Neural cell (in vitro differentiated cells): ENCODE measurements at regions not wholly inside any gene's neighbourhood (a gene's known extent, or its start where the extent isn't known, plus 50 kb on each side); places are given as distances from the start of the nearest gene placed in this dataset.

ENCODE experiments used
- H2AFZ ChIP-seq: fragments of 200-600, 300-800 bp; sonication (generic), shearing (Covaris generic); 2 replicates; pipeline ENCODE4 v1.6.0; 2014; ENCODE audit warnings: low read depth, mild to moderate bottlenecking, antibody characterized with exemption, low read length, moderate library complexity
- H3F3A ChIP-seq: fragments of 200-600 bp; shearing (Covaris generic); 2 replicates; pipeline ENCODE4 v1.6.1; 2016; ENCODE audit warnings: mild to moderate bottlenecking, moderate library complexity, mixed read lengths, antibody characterized with exemption, low read length; ENCODE audit not compliant: insufficient read depth, poor library complexity, severe bottlenecking
- H3K27ac ChIP-seq: fragments of 200-600, 300-800 bp; sonication (generic), shearing (Covaris generic); 2 replicates; pipeline ENCODE4 v1.5.1; 2014; ENCODE audit warnings: mild to moderate bottlenecking, low read length, moderate library complexity
- H3K27me3 ChIP-seq: fragments of 300-800, 200-600 bp; sonication (generic), shearing (Covaris generic); 2 replicates; pipeline ENCODE4 v1.6.0; 2014; ENCODE audit warnings: mild to moderate bottlenecking, low read depth, low read length, moderate library complexity; ENCODE audit not compliant: insufficient read depth
- H3K36me3 ChIP-seq: fragments of 300-800, 200-600 bp; sonication (generic), shearing (Covaris generic); 2 replicates; pipeline ENCODE4 v1.5.1; 2014; ENCODE audit warnings: mild to moderate bottlenecking, antibody characterized with exemption, low read length, moderate library complexity; ENCODE audit not compliant: insufficient read depth
- H3K4me2 ChIP-seq: fragments of 300-800, 200-600 bp; sonication (generic), shearing (Covaris generic); 2 replicates; pipeline ENCODE4 v1.6.0; 2014; ENCODE audit warnings: mild to moderate bottlenecking, low read length
- H3K4me3 ChIP-seq: fragments of 300-800, 200-600 bp; sonication (generic), shearing (Covaris generic); 2 replicates; pipeline ENCODE4 v1.5.1; 2014; ENCODE audit warnings: mild to moderate bottlenecking, low read length, moderate library complexity
- H3K79me2 ChIP-seq: fragments of 200-600 bp; shearing (Covaris generic); replicated peaks from 2 replicates; pipeline ENCODE4 v1.6.0; 2014; ENCODE audit warnings: mild to moderate bottlenecking, low read length, moderate library complexity; ENCODE audit not compliant: insufficient read depth
- H3K9ac ChIP-seq: fragments of 300-800, 200-600 bp; sonication (generic), shearing (Covaris generic); 2 replicates; pipeline ENCODE4 v1.6.1; 2016; ENCODE audit warnings: mild to moderate bottlenecking, low read length, mixed read lengths
- H3K9me2 ChIP-seq: fragments of 200-600 bp; shearing (Covaris generic); 2 replicates; pipeline ENCODE4 v1.6.1; 2016; ENCODE audit warnings: mild to moderate bottlenecking, low read length, mixed read lengths; ENCODE audit not compliant: insufficient read depth
- H3K9me3 ChIP-seq: fragments of 200-600, 300-800 bp; sonication (generic), shearing (Covaris generic); 2 replicates; pipeline ENCODE4 v1.6.1; 2016; ENCODE audit warnings: mild to moderate bottlenecking, mixed run types, low read length, moderate library complexity, mixed read lengths
- H4K20me1 ChIP-seq: fragments of 200-600 bp; shearing (Covaris generic); 2 replicates; pipeline ENCODE4 v1.6.1; 2016; ENCODE audit warnings: mild to moderate bottlenecking, mixed run types; ENCODE audit not compliant: insufficient read depth
- CTCF ChIP-seq: fragments of 450-650 bp; IDR thresholded peaks from 2 replicates; pipeline ENCODE4 v1.5.1; 2014; ENCODE audit warnings: antibody characterized with exemption, mild to moderate bottlenecking, moderate library complexity; ENCODE audit not compliant: poor library complexity, severe bottlenecking
- EP300 ChIP-seq: fragments of 450-650 bp; conservative IDR thresholded peaks from 2 replicates; pipeline ENCODE4 v1.6.1; 2014; ENCODE audit warnings: antibody characterized with exemption, mild to moderate bottlenecking, moderate library complexity; ENCODE audit not compliant: poor library complexity, severe bottlenecking
- EZH2 ChIP-seq: fragments of 200-600, 300-800 bp; shearing (Covaris generic), sonication (generic); IDR thresholded peaks from 2 replicates; pipeline ENCODE4 v1.6.1; 2014; ENCODE audit warnings: antibody characterized with exemption, low read length, borderline replicate concordance, mild to moderate bottlenecking; ENCODE audit not compliant: insufficient read depth, poor library complexity, severe bottlenecking
- MXI1 ChIP-seq: fragments of 450-650 bp; conservative IDR thresholded peaks from 2 replicates; pipeline ENCODE4 v1.6.1; 2014; ENCODE audit warnings: antibody characterized with exemption, mild to moderate bottlenecking; ENCODE audit not compliant: poor library complexity, severe bottlenecking
- POLR2AphosphoS5 ChIP-seq: IDR thresholded peaks from 2 replicates; pipeline ENCODE4 v1.6.1; 2012
- RAD21 ChIP-seq: fragments of 450-650 bp; conservative IDR thresholded peaks from 2 replicates; pipeline ENCODE4 v1.6.1; 2014; ENCODE audit warnings: antibody characterized with exemption, mild to moderate bottlenecking, moderate library complexity
- SMC3 ChIP-seq: fragments of 450-650 bp; conservative IDR thresholded peaks from 2 replicates; pipeline ENCODE4 v1.6.1; 2014; ENCODE audit warnings: antibody characterized with exemption, mild to moderate bottlenecking, moderate library complexity; ENCODE audit not compliant: poor library complexity
- TAF1 ChIP-seq: IDR thresholded peaks from 2 replicates; pipeline ENCODE4 v1.6.1; 2012; ENCODE audit warnings: low read depth
- TF ChIP-seq, protein P1 (sequence below): IDR thresholded peaks from 2 replicates; pipeline ENCODE4 v1.6.1; 2012; ENCODE audit warnings: borderline replicate concordance

DNA sequence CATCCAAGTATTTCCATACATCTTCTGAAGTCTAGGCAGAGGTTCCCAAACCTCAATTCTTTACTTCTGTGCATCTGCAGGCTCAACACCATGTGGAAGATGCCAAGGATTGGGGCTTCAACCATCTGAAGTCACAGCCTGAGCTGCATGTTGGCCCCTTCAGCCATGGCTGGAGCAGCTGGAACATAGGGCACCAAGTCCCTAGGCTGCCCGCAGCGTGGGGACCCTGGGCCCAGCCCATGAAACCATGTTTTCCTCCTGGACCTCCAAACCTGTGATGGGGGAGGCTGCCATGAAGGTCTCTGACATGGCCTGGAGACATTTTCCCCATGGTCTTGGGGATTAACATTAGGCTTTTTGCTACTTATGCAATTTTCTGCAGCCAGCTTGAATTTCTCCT is 729.8 kb downstream of the KCNT2 start:
- no peaks in the 10 kb centered on the region for H3K27me3 ChIP-seq
- no peaks in the 10 kb centered on the region for H3K9me2 ChIP-seq
- H3K79me2 ChIP-seq, result no peaks in the 10 kb centered on the region
- H3K9ac ChIP-seq, result no peak overlapping the region
- H3K36me3 ChIP-seq, result no peaks in the 10 kb centered on the region
- H3K9me3 ChIP-seq, result no peaks in the 10 kb centered on the region
- H2AFZ ChIP-seq, result no peak overlapping the region
- no peak overlapping the region for H3K27ac ChIP-seq
- no peaks in the 10 kb centered on the region for H3F3A ChIP-seq
- no peaks in the 10 kb centered on the region for H4K20me1 ChIP-seq
- no peak overlapping the region for H3K4me2 ChIP-seq
- no peak overlapping the region for H3K4me3 ChIP-seq
- TF ChIP-seq RAD21, result no peak
- TF ChIP-seq TAF1, result no peak

GRCh38 chr1:195876792-195877191 is 731.4 kb downstream of the KCNT2 start:
- no peak overlapping the region for H2AFZ ChIP-seq
- no peaks in the 10 kb centered on the region for H3K9me3 ChIP-seq
- no peak overlapping the region for H3K4me2 ChIP-seq
- H3F3A ChIP-seq, result no peaks in the 10 kb centered on the region
- H3K79me2 ChIP-seq, result no peaks in the 10 kb centered on the region
- no peaks in the 10 kb centered on the region for H3K36me3 ChIP-seq
- no peaks in the 10 kb centered on the region for H4K20me1 ChIP-seq
- no peaks in the 10 kb centered on the region for H3K9me2 ChIP-seq
- H3K9ac ChIP-seq, result no peak overlapping the region
- TF ChIP-seq, protein P1, sequence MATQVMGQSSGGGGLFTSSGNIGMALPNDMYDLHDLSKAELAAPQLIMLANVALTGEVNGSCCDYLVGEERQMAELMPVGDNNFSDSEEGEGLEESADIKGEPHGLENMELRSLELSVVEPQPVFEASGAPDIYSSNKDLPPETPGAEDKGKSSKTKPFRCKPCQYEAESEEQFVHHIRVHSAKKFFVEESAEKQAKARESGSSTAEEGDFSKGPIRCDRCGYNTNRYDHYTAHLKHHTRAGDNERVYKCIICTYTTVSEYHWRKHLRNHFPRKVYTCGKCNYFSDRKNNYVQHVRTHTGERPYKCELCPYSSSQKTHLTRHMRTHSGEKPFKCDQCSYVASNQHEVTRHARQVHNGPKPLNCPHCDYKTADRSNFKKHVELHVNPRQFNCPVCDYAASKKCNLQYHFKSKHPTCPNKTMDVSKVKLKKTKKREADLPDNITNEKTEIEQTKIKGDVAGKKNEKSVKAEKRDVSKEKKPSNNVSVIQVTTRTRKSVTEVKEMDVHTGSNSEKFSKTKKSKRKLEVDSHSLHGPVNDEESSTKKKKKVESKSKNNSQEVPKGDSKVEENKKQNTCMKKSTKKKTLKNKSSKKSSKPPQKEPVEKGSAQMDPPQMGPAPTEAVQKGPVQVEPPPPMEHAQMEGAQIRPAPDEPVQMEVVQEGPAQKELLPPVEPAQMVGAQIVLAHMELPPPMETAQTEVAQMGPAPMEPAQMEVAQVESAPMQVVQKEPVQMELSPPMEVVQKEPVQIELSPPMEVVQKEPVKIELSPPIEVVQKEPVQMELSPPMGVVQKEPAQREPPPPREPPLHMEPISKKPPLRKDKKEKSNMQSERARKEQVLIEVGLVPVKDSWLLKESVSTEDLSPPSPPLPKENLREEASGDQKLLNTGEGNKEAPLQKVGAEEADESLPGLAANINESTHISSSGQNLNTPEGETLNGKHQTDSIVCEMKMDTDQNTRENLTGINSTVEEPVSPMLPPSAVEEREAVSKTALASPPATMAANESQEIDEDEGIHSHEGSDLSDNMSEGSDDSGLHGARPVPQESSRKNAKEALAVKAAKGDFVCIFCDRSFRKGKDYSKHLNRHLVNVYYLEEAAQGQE, result no peak
- no peak for TF ChIP-seq TAF1
- TF ChIP-seq CTCF, result no peak
- no peak for TF ChIP-seq RAD21
- H3K27me3 ChIP-seq, result no peaks in the 10 kb centered on the region
- no peak overlapping the region for H3K27ac ChIP-seq
- no peak overlapping the region for H3K4me3 ChIP-seq

- H3K4me2 ChIP-seq, result no peak overlapping the region
- H3K9ac ChIP-seq, result no peak overlapping the region
- no peaks in the 10 kb centered on the region for H4K20me1 ChIP-seq
- no peaks in the 10 kb centered on the region for H3K9me2 ChIP-seq
- no peak overlapping the region for H3K27ac ChIP-seq
- no peaks in the 10 kb centered on the region for H3K27me3 ChIP-seq
- no peak overlapping the region for H2AFZ ChIP-seq
- H3K9me3 ChIP-seq, result no peaks in the 10 kb centered on the region
- H3K79me2 ChIP-seq, result no peaks in the 10 kb centered on the region
- no peak for TF ChIP-seq RAD21
- TF ChIP-seq TAF1, result no peak
- TF ChIP-seq MXI1, result no peak
- TF ChIP-seq SMC3, result no peak
- TF ChIP-seq EZH2, result no peak
- no peak for TF ChIP-seq POLR2AphosphoS5
- no peak for TF ChIP-seq CTCF
- TF ChIP-seq EP300, result no peak
- TF ChIP-seq, protein P1, result no peak
- H3F3A ChIP-seq, result no peaks in the 10 kb centered on the region
- H3K4me3 ChIP-seq, result no peak overlapping the region
- H3K36me3 ChIP-seq, result no peaks in the 10 kb centered on the region
Observed at GRCh38 chr1:195872376-195872775, 735.9 kb downstream of the KCNT2 start.
